ENCODE measurements at regions not wholly inside any gene's neighbourhood (a gene's known extent, or its start where the extent isn't known, plus 50 kb on each side); places are given as distances from the start of the nearest gene placed in this dataset.
"Not testable (repeated sequence)": the region's sequence is repeated elsewhere in the genome, so short reads cannot be mapped to it uniquely, and the experiment has no call there.

DNA sequence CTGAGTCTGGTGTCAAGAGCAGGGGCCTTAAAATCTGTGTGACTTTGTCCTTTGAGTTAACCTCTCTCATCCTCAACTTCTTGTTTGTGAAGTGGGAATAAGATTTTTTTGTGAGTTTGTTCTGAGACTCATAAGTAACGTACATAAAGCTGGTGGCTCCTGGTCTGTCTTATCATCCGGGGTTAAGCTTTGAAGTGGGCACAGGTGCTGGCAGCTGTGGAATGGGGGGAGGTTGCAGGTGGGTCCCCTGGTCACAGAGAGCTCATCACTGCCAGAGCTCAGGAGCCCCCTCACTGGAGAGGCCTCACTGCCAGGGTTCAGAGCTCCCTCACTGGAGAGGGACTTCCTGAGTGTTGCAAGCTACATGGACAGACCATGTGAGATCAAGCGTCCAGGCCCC is 174.1 kb downstream of the NRN1 start:
- H3K9me3 ChIP-seq (ENCODE audit: control insufficient read depth in 2 of 3, insufficient read depth in 1 of 3, low read length in 3 of 3): no peaks in the 10 kb centered on the region
- peaks cover 0 to 3% (median 0%) of the 10 kb centered on the region in 3 donors for H3K4me1 ChIP-seq (ENCODE audit: control insufficient read depth in 2 of 3, insufficient read depth in 2 of 3, low read depth in 1 of 3, low read length in 3 of 3)
- DNase-seq (no peak), FAIRE-seq (no peak)
- H3K4me3 ChIP-seq (ENCODE audit: low read length in 3 of 3): no peak overlapping the region
- no peak for TF ChIP-seq CTCF (IDR thresholded peaks at IDR 0.05; ENCODE audit: borderline replicate concordance, extremely low read depth, insufficient read depth)
- intact Hi-C loops (cut with DNase I): no loop called here
- H3K27me3 ChIP-seq (ENCODE audit: control insufficient read depth, insufficient read depth, low read length): no peaks in the 10 kb centered on the region
- no peak overlapping the region for H3K27ac ChIP-seq (ENCODE audit: low read depth in 2 of 2, low read length in 2 of 2)
- no peaks in the 10 kb centered on the region for H3K36me3 ChIP-seq (ENCODE audit: control insufficient read depth in 2 of 3, insufficient read depth in 3 of 3, low read length in 3 of 3)
- H3K9ac ChIP-seq (ENCODE audit: low read length in 3 of 3): no peak overlapping the region

DNA sequence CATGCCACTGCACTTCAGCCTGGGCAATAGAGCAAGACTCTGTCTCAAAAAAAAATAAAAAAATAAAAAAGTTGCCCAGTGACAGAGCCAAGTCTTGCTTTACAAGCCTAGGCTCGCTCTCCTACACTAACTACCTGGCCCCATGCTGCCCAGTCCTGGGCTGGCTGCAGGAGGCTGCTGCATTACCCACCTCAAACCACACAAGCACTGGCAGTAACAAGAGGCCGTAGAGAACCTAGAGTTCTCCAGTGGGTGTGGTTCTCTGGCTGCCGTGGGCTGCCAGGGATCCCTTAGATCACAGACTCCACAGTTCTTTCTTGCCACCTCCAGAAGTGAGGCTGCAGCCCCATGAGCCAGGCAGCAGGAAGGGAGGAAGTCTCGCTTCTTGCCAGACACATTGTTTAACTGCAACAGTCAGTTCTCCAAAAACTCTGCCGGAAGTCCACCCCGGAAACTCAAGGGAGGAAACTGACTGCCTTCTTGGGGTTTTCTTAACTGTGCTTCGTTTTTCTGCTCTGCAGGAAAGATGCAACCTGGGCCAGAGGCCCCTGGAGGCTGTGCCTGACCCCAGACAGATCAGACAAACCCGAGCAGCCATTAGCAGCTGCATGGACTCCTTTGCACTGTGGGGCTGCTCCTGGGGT is 175.4 kb downstream of the NRN1 start:
- H3K27ac ChIP-seq (ENCODE audit: low read depth in 2 of 2, low read length in 2 of 2); H3K9ac ChIP-seq (ENCODE audit: low read length in 3 of 3); FAIRE-seq; H3K4me3 ChIP-seq (ENCODE audit: low read length in 3 of 3); H3K4me1 ChIP-seq (ENCODE audit: control insufficient read depth in 2 of 3, insufficient read depth in 2 of 3, low read depth in 1 of 3, low read length in 3 of 3); H3K9me3 ChIP-seq (ENCODE audit: control insufficient read depth in 2 of 3, insufficient read depth in 1 of 3, low read length in 3 of 3); DNase-seq; intact Hi-C loops (cut with DNase I); H3K36me3 ChIP-seq (ENCODE audit: control insufficient read depth in 2 of 3, insufficient read depth in 3 of 3, low read length in 3 of 3); H3K27me3 ChIP-seq (ENCODE audit: control insufficient read depth, insufficient read depth, low read length): not testable (repeated sequence)

DNA sequence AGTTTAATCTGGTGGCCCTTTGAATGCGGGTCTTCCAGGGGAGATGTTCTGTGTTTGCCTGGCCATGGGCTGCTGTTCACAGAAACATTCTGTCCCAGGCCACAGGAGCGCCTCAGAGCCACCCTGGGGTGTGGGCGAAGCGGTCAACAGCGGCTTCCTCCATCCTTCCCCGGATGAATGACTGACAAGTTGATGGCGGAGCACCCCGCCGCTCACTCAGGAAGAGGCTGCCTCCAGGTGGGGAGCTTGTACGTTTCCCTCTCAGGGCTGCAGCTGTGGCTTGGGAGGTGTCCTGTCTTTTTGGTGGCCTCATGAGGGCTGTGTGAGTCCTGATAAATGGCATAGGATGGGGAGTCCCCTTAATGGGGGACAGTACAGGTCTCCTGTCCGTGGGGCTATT is 178.4 kb downstream of the NRN1 start:
- DNase-seq (no peak), FAIRE-seq (no peak)
- intact Hi-C loops (cut with DNase I): no loop called here
- no peaks in the 10 kb centered on the region for H3K27me3 ChIP-seq (ENCODE audit: control insufficient read depth, insufficient read depth, low read length)
- no peak overlapping the region for H3K27ac ChIP-seq (ENCODE audit: low read depth in 2 of 2, low read length in 2 of 2)
- no peaks in the 10 kb centered on the region for H3K9me3 ChIP-seq (ENCODE audit: control insufficient read depth in 2 of 3, insufficient read depth in 1 of 3, low read length in 3 of 3)
- TF ChIP-seq CTCF (IDR thresholded peaks at IDR 0.05; ENCODE audit: borderline replicate concordance, extremely low read depth, insufficient read depth): no peak
- no peak overlapping the region for H3K4me3 ChIP-seq (ENCODE audit: low read length in 3 of 3)
- H3K9ac ChIP-seq (ENCODE audit: low read length in 3 of 3): no peak overlapping the region
- peaks cover 0 to 3% (median 0%) of the 10 kb centered on the region in 3 donors for H3K4me1 ChIP-seq (ENCODE audit: control insufficient read depth in 2 of 3, insufficient read depth in 2 of 3, low read depth in 1 of 3, low read length in 3 of 3)
- H3K36me3 ChIP-seq (ENCODE audit: control insufficient read depth in 2 of 3, insufficient read depth in 3 of 3, low read length in 3 of 3): no peaks in the 10 kb centered on the region

GRCh38 chr6:5827056-5827904 is 179.4 kb downstream of the NRN1 start:
- Histone ChIP-seq H3K9ac (ENCODE audit: low read length in 3 of 3) (no peak overlapping the region), H3K9me3 (ENCODE audit: control insufficient read depth in 2 of 3, insufficient read depth in 1 of 3, low read length in 3 of 3) (peaks cover 0 to 4% (median 0%) of the 10 kb centered on the region in 3 donors), H3K4me1 (ENCODE audit: control insufficient read depth in 2 of 3, insufficient read depth in 2 of 3, low read depth in 1 of 3, low read length in 3 of 3) (peaks cover 0 to 3% (median 0%) of the 10 kb centered on the region in 3 donors), H3K27me3 (ENCODE audit: control insufficient read depth, insufficient read depth, low read length) (no peaks in the 10 kb centered on the region), H3K4me3 (ENCODE audit: low read length in 3 of 3) (no peak overlapping the region), H3K27ac (ENCODE audit: low read depth in 2 of 2, low read length in 2 of 2) (no peak overlapping the region), H3K36me3 (ENCODE audit: control insufficient read depth in 2 of 3, insufficient read depth in 3 of 3, low read length in 3 of 3) (no peaks in the 10 kb centered on the region)
- peak in 2 of 5 donors; percentile 14 to 42 for DNase-seq
- FAIRE-seq: no peak
- TF ChIP-seq CTCF (IDR thresholded peaks at IDR 0.05; ENCODE audit: borderline replicate concordance, extremely low read depth, insufficient read depth): no peak
- intact Hi-C loops (cut with DNase I): no loop called here

- DNase-seq; intact Hi-C loops (cut with DNase I); H3K9ac ChIP-seq (ENCODE audit: low read length in 3 of 3); H3K4me3 ChIP-seq (ENCODE audit: low read length in 3 of 3); H3K27me3 ChIP-seq (ENCODE audit: control insufficient read depth, insufficient read depth, low read length); H3K9me3 ChIP-seq (ENCODE audit: control insufficient read depth in 2 of 3, insufficient read depth in 1 of 3, low read length in 3 of 3); H3K27ac ChIP-seq (ENCODE audit: low read depth in 2 of 2, low read length in 2 of 2); H3K36me3 ChIP-seq (ENCODE audit: control insufficient read depth in 2 of 3, insufficient read depth in 3 of 3, low read length in 3 of 3); H3K4me1 ChIP-seq (ENCODE audit: control insufficient read depth in 2 of 3, insufficient read depth in 2 of 3, low read depth in 1 of 3, low read length in 3 of 3); FAIRE-seq: not testable (repeated sequence)
Measured at GRCh38 chr6:5824382-5824983, 182.2 kb downstream of the NRN1 start.

Measured in kidney (tissue), 13 donors.